ENCODE measurements at regions not wholly inside any gene's neighbourhood (a gene's known extent, or its start where the extent isn't known, plus 50 kb on each side); places are given as distances from the start of the nearest gene placed in this dataset.

GRCh38 chrY:14356154-14356553 is 168.2 kb upstream of the NLGN4Y start:
- TF ChIP-seq CTCF (IDR thresholded peaks at IDR 0.05) (no peak), EZH2 (IDR thresholded peaks at IDR 0.05; ENCODE audit: borderline replicate concordance, insufficient read depth, low read depth, low read length, poor library complexity, severe bottlenecking) (no peak)

Data from B cell (primary cell).